Progenitor cell of endocrine pancreas (in vitro differentiated cells): ENCODE measurements at regions not wholly inside any gene's neighbourhood (a gene's known extent, or its start where the extent isn't known, plus 50 kb on each side); places are given as distances from the start of the nearest gene placed in this dataset.
"Not testable (repeated sequence)": the region's sequence is repeated elsewhere in the genome, so short reads cannot be mapped to it uniquely, and the experiment has no call there.

Source experiments
- DNase-seq: peaks from one replicate; pipeline ENCODE4 v3.0.0; 2021; ENCODE audit warnings: low spot score; ENCODE audit not compliant: unreplicated experiment
- H3K27ac Mint-ChIP-seq: 2 replicates; pipeline ENCODE4 v1.8.0; 2021; ENCODE audit warnings: mild to moderate bottlenecking, moderate library complexity, mixed read lengths
- H3K27me3 Mint-ChIP-seq: 2 replicates; pipeline ENCODE4 v1.8.0; 2021; ENCODE audit warnings: mixed read lengths
- H3K36me3 Mint-ChIP-seq: 2 replicates; pipeline ENCODE4 v1.8.0; 2022; ENCODE audit warnings: mixed read lengths; ENCODE audit not compliant: insufficient read depth
- H3K4me1 Mint-ChIP-seq: 2 replicates; pipeline ENCODE4 v1.8.0; 2021; ENCODE audit warnings: low read depth, mixed read lengths
- H3K4me3 Mint-ChIP-seq: 2 replicates; pipeline ENCODE4 v1.8.0; 2021; ENCODE audit warnings: low read depth, mild to moderate bottlenecking, moderate library complexity, mixed read lengths
- H3K9me3 Mint-ChIP-seq: 2 replicates; pipeline ENCODE4 v1.8.0; 2021; ENCODE audit warnings: low read depth, mixed read lengths
- CTCF ChIP-seq: fragments of 200-600 bp; sonication (generic); IDR thresholded peaks from one replicate; pipeline ENCODE4 v1.5.0; 2021; ENCODE audit warnings: antibody characterized with exemption, mild to moderate bottlenecking; ENCODE audit not compliant: unreplicated experiment

- Mint-ChIP-seq H3K4me3 (no peak overlapping the region), H3K27me3 (peaks cover 14% of the 10 kb centered on the region), H3K36me3 (no peaks in the 10 kb centered on the region), H3K9me3 (no peaks in the 10 kb centered on the region), H3K4me1 (peaks cover 1% of the 10 kb centered on the region), H3K27ac (no peak overlapping the region)
- DNase-seq = no peak
- no peak for TF ChIP-seq CTCF
These were observed 225.9 kb upstream of the MGAT5 start for GRCh38 chr2:134027980-134028379.

- Mint-ChIP-seq H3K4me1 (peaks cover 1% of the 10 kb centered on the region), H3K9me3 (no peaks in the 10 kb centered on the region), H3K36me3 (no peaks in the 10 kb centered on the region), H3K27ac (no peak overlapping the region), H3K4me3 (no peak overlapping the region), H3K27me3 (peaks cover 12% of the 10 kb centered on the region)
- TF ChIP-seq CTCF = no peak
- no peak for DNase-seq
These were observed 224.5 kb upstream of the MGAT5 start for GRCh38 chr2:134029418-134029817.

GRCh38 chr2:134031539-134031938 lies 222.3 kb upstream of the MGAT5 start:
- H3K27me3 Mint-ChIP-seq = peaks cover 12% of the 10 kb centered on the region
- H3K27ac Mint-ChIP-seq = no peak overlapping the region
- no peaks in the 10 kb centered on the region for H3K9me3 Mint-ChIP-seq
- no peak for DNase-seq
- peaks cover 1% of the 10 kb centered on the region for H3K4me1 Mint-ChIP-seq
- TF ChIP-seq CTCF = no peak
- no peak overlapping the region for H3K4me3 Mint-ChIP-seq
- H3K36me3 Mint-ChIP-seq = no peaks in the 10 kb centered on the region

GRCh38 chr2:134035605-134036370 lies 218.1 kb upstream of the MGAT5 start:
- H3K9me3 Mint-ChIP-seq = peaks cover 4% of the 10 kb centered on the region

GRCh38 chr2:134039912-134040581 lies 213.8 kb upstream of the MGAT5 start:
- no peak for DNase-seq
- no peak overlapping the region for H3K27ac Mint-ChIP-seq
- H3K36me3 Mint-ChIP-seq = no peaks in the 10 kb centered on the region
- H3K4me3 Mint-ChIP-seq = no peak overlapping the region
- no peaks in the 10 kb centered on the region for H3K4me1 Mint-ChIP-seq
- no peak for TF ChIP-seq CTCF
- no peaks in the 10 kb centered on the region for H3K27me3 Mint-ChIP-seq
- H3K9me3 Mint-ChIP-seq = peaks cover 20% of the 10 kb centered on the region

More at GRCh38 chr2:134035605-134036370, 218.1 kb upstream of the MGAT5 start:
- Mint-ChIP-seq H3K27me3 (peaks cover under 1% of the 10 kb centered on the region), H3K36me3 (no peaks in the 10 kb centered on the region), H3K4me3 (no peak overlapping the region), H3K27ac (no peak overlapping the region), H3K4me1 (peaks cover 1% of the 10 kb centered on the region)
- no peak for TF ChIP-seq CTCF
- no peak for DNase-seq

GRCh38 chr2:134040626-134041172 lies 213.2 kb upstream of the MGAT5 start:
- not testable (repeated sequence) for DNase-seq, H3K27ac Mint-ChIP-seq, H3K4me1 Mint-ChIP-seq, H3K4me3 Mint-ChIP-seq, H3K36me3 Mint-ChIP-seq, H3K27me3 Mint-ChIP-seq
- H3K9me3 Mint-ChIP-seq = peaks cover 25% of the 10 kb centered on the region
